Activated CD4-positive, alpha-beta T cell treated with anti-CD3 and anti-CD28 coated beads, Interleukin-2, Interleukin-4, amounts not matched to agents 100 ng/mL and 50 ng/mL, durations not matched to agents 16 hours and 8 hours (primary cell): ENCODE measurements at regions not wholly inside any gene's neighbourhood (a gene's known extent, or its start where the extent isn't known, plus 50 kb on each side); places are given as distances from the start of the nearest gene placed in this dataset.
"Not testable (repeated sequence)": the region's sequence is repeated elsewhere in the genome, so short reads cannot be mapped to it uniquely, and the experiment has no call there.

Source experiments
- DNase-seq: peaks from one replicate; pipeline ENCODE4 v3.0.0-alpha.2; 2020; ENCODE audit warnings: low spot score

GRCh38 chr10:33609546-33609945 lies 275.1 kb upstream of the NRP1 start:
- no peak for DNase-seq

DNA sequence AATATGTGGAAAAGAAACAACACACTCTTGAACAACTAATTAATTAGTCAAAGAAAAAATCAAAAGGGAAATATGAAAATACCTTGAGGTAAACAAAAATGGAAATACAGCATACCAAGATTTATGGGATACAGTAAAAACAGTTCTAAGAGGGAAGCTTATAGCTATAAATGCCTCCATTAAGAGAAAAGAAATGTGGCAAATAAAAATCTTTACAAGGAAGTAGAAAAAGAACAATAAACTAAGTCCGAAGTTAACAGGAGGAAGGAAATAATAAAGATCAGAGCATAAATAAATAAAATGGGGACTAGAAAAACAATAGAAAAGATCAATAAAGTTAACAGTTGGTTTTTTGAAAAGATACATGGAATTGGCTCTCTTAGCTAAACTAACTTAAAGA lies 267.8 kb upstream of the NRP1 start:
- no peak for DNase-seq

- DNase-seq = no peak
Measured at GRCh38 chr10:33600381-33600780, 265.9 kb upstream of the NRP1 start.

GRCh38 chr10:33596422-33596821 lies 262.0 kb upstream of the NRP1 start:
- DNase-seq = no peak

DNA sequence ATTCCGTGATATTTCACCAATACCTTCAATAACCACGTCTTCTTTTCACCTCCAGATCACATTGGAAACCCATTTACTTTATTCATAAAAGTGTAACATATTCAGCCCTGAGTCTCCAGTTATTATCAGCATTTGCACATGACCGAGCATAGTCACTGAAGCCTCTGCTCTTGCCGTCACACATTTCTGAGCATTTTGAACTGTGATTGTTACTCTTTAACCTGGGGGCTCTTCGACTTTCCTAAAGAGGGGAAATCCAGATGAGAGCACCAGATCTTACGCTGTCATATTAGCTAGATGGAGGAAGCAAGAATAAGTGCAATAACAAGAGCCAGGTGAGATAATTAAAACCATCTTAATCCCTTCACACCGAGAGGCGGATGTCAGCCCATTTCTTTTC lies 260.0 kb upstream of the NRP1 start:
- no peak for DNase-seq

DNA sequence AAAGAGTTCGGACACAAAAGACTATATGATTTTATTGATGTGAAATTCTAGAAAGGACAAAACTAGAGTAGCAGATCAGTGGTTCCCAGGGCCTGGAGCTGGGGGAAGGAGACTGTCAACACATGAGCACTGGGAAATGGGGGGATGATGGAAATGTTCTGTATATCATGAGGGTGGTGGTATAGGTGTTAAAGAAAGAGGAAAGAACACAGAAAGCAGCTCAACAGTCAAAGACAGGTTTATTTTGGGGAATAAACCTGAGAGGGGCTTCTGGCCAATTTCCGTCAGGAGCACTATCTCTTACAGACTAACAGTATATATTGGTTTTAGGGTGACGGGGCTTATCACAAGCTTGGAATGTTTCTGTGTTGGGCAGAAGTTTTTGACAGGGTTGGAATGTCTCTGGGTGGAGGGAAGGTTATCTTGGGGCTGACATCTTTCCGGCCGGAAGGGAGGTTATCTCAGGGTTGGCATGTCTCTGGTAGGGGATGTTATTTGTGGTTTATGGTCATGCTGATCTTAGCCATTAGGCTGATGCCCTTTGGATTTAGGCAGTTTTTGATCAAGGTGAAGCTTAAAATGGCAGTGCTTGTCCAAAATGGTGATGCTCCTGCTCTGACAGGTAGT lies 254.6 kb upstream of the NRP1 start:
- no peak for DNase-seq

GRCh38 chr10:33584596-33584995 lies 250.1 kb upstream of the NRP1 start:
- DNase-seq = not testable (repeated sequence)

GRCh38 chr10:33579996-33580395 lies 245.5 kb upstream of the NRP1 start:
- no peak for DNase-seq

GRCh38 chr10:33573606-33574005 lies 239.1 kb upstream of the NRP1 start:
- no peak for DNase-seq

DNA sequence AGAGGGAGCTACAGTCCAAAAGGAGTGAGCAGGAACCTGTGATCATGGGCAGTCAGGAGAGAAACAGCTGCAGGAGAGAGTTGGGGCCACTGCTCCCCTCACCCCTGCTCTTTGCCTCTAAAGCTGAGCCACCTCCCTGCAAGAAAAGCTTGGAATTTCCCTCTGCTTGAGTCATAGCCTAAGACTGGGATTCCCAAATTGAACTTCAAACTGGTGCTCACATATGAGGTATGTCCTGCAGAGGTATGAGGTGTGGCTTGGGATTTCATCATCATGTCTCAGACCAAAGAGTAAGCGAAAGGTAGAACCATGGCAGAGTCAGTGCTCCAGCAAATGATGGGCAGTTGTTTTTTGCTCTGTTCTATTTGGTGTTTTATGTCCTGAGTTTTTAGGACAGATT lies 237.1 kb upstream of the NRP1 start:
- DNase-seq = no peak

GRCh38 chr10:33570495-33570894 lies 236.0 kb upstream of the NRP1 start:
- DNase-seq = no peak

- no peak for DNase-seq
Measured at GRCh38 chr10:33569702-33570101, 235.2 kb upstream of the NRP1 start.

- no peak for DNase-seq
Measured at GRCh38 chr10:33566426-33566825, 232.0 kb upstream of the NRP1 start.

DNA sequence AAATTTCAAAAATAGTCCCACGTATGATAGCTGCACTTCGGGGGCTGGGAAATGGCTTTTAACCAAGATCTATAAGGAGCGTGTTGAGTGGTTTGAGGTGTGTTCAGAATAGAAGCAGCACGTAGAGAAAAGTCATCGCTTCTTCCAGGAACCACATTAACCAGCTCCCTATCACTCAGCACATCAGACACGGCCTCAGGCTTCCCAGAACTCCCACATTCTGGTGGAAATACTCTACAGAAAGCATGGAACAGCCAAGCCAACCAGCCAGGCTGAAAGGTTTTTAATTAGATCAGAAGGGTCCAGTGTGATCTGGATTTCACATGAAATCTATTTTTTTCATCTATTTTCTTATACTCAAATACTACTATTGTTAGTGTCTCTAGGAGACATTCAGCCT lies 231.5 kb upstream of the NRP1 start:
- DNase-seq = no peak

- DNase-seq = no peak
Measured at GRCh38 chr10:33565231-33565630, 230.8 kb upstream of the NRP1 start.

DNA sequence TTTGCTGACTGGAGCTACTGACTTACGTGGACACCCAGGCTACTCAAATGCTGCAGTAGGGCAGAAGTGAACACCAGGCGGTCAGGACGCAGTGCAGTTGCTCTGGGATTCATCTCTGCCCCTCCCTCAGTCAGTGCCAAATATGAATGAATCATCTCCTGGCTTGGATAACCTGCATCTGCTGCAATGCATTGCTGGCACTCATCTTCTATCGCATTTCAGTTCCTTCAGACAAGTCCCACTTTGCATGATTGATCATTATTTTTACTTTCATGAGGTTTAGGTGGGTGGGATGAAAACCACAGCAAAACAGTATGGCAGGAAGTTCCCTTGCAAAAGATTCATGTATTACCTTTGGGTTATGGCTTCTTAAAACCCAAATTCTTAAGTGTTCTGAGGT lies 224.6 kb upstream of the NRP1 start:
- DNase-seq = no peak

GRCh38 chr10:33557313-33557712 lies 222.8 kb upstream of the NRP1 start:
- DNase-seq = no peak

- no peak for DNase-seq
Measured at GRCh38 chr10:33556620-33557019, 222.2 kb upstream of the NRP1 start.

- no peak for DNase-seq
Measured at GRCh38 chr10:33556103-33556502, 221.6 kb upstream of the NRP1 start.

GRCh38 chr10:33553748-33554571 lies 219.5 kb upstream of the NRP1 start:
- DNase-seq = no peak

GRCh38 chr10:33552290-33552689 lies 217.8 kb upstream of the NRP1 start:
- DNase-seq = no peak

- no peak for DNase-seq
Measured at GRCh38 chr10:33550811-33551210, 216.3 kb upstream of the NRP1 start.

DNA sequence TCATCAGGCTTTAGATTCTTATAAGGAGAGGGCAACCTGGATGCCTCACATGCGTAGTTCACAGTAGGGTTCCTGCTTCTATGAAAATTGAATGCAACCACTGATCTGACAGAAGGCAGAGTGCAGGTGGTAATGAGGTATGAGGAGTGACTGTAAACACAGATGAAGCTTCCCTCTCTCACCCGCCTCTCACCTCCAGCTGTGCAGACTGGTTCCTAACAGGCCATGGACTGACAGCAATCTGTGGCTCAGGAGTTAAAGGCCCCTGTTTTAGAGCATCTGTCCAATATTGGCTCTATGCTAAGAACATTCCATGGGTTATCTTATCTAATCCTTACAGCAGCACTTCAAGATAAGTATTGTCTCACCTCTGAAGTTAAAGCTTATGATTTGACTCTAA lies 213.5 kb upstream of the NRP1 start:
- no peak for DNase-seq

DNA sequence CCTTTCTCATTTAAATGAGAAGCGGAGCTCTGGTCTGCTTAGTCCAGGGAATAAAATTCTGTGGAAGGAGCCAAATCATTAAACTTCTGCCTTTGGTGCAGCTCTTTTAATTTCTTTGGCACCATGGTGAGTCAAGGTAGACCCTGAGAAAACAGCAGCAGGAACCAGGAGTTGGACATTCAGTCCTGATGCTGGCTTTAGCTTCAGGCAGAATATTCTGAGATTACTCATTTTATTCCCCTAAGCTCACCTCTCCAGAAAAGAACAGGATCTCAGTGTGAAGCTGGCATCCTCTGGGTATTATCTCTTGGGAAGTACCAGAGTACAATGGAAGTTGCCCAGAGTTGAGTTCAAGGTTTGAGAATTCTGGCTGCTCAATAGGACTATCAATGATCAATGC lies 211.6 kb upstream of the NRP1 start:
- DNase-seq = no peak
